ENCODE measurements at regions not wholly inside any gene's neighbourhood (a gene's known extent, or its start where the extent isn't known, plus 50 kb on each side); places are given as distances from the start of the nearest gene placed in this dataset.

GRCh38 chr11:23704183-23704582 is 792.7 kb upstream of the LUZP2 start:
- H3K9ac ChIP-seq (ENCODE audit: low read length) = no peak overlapping the region
- DNase-seq = no peak
- H3K79me2 ChIP-seq (ENCODE audit: low read length) = no peaks in the 10 kb centered on the region
- no peaks in the 10 kb centered on the region for H3K9me2 ChIP-seq (replicated peaks; ENCODE audit: insufficient read depth, low read length)
- H3K36me3 ChIP-seq (replicated peaks; ENCODE audit: insufficient read depth, low read length) = no peaks in the 10 kb centered on the region
- H3K4me2 ChIP-seq (ENCODE audit: low read depth, low read length) = no peak overlapping the region
- no peaks in the 10 kb centered on the region for H4K20me1 ChIP-seq (ENCODE audit: insufficient read depth, low read length)
- no peaks in the 10 kb centered on the region for H3K4me1 ChIP-seq (ENCODE audit: low read length)
- no peak overlapping the region for H3K4me3 ChIP-seq (ENCODE audit: low read length)
- no peaks in the 10 kb centered on the region for H3F3A ChIP-seq (ENCODE audit: insufficient read depth, low read length)
- TF ChIP-seq EZH2phosphoT487 (IDR thresholded peaks at IDR 0.05; ENCODE audit: low read length) = no peak
- no peak for TF ChIP-seq CTCF (IDR thresholded peaks at IDR 0.05; ENCODE audit: low read length)
- TF ChIP-seq EZH2 (optimal IDR thresholded peaks at IDR 0.05; ENCODE audit: low read depth, low read length) = no peak
- no peaks in the 10 kb centered on the region for H3K27me3 ChIP-seq (replicated peaks; ENCODE audit: insufficient read depth, low read length)
- no peak overlapping the region for H3K27ac ChIP-seq (ENCODE audit: low read length)
- no peak overlapping the region for H2AFZ ChIP-seq (ENCODE audit: low read length)
- no peaks in the 10 kb centered on the region for H3K9me3 ChIP-seq (replicated peaks; ENCODE audit: insufficient read depth, low read length)

- TF ChIP-seq CTCF (IDR thresholded peaks at IDR 0.05; ENCODE audit: low read length) (no peak), EZH2phosphoT487 (IDR thresholded peaks at IDR 0.05; ENCODE audit: low read length) (no peak), EZH2 (optimal IDR thresholded peaks at IDR 0.05; ENCODE audit: low read depth, low read length) (no peak)
- Histone ChIP-seq H3K4me1 (ENCODE audit: low read length) (no peaks in the 10 kb centered on the region), H3K36me3 (replicated peaks; ENCODE audit: insufficient read depth, low read length) (no peaks in the 10 kb centered on the region), H3K9ac (ENCODE audit: low read length) (no peak overlapping the region), H3K9me2 (replicated peaks; ENCODE audit: insufficient read depth, low read length) (no peaks in the 10 kb centered on the region), H3K27me3 (replicated peaks; ENCODE audit: insufficient read depth, low read length) (no peaks in the 10 kb centered on the region), H4K20me1 (ENCODE audit: insufficient read depth, low read length) (no peaks in the 10 kb centered on the region), H3K79me2 (ENCODE audit: low read length) (no peaks in the 10 kb centered on the region), H3K4me2 (ENCODE audit: low read depth, low read length) (no peak overlapping the region), H3K9me3 (replicated peaks; ENCODE audit: insufficient read depth, low read length) (no peaks in the 10 kb centered on the region), H3K4me3 (ENCODE audit: low read length) (no peak overlapping the region), H3F3A (ENCODE audit: insufficient read depth, low read length) (no peaks in the 10 kb centered on the region), H3K27ac (ENCODE audit: low read length) (no peak overlapping the region), H2AFZ (ENCODE audit: low read length) (no peak overlapping the region)
- DNase-seq = no peak
Observed at GRCh38 chr11:23711981-23712380, 784.9 kb upstream of the LUZP2 start.

GRCh38 chr11:23719016-23719415 is 777.8 kb upstream of the LUZP2 start:
- H4K20me1 ChIP-seq (ENCODE audit: insufficient read depth, low read length) = no peaks in the 10 kb centered on the region

More at GRCh38 chr11:23719016-23719415, 777.8 kb upstream of the LUZP2 start:
- 0 out of 2 replicates have a peak, but pooled peaks cover 7% of the 10 kb centered on the region for H3F3A ChIP-seq (ENCODE audit: insufficient read depth, low read length)
- H3K4me1 ChIP-seq (ENCODE audit: low read length) = peaks cover 4% of the 10 kb centered on the region
- H3K9ac ChIP-seq (ENCODE audit: low read length) = no peak overlapping the region
- no peaks in the 10 kb centered on the region for H3K79me2 ChIP-seq (ENCODE audit: low read length)
- no peak overlapping the region for H2AFZ ChIP-seq (ENCODE audit: low read length)
- no peak overlapping the region for H3K4me2 ChIP-seq (ENCODE audit: low read depth, low read length)
- no peak overlapping the region for H3K4me3 ChIP-seq (ENCODE audit: low read length)
- H3K9me3 ChIP-seq (replicated peaks; ENCODE audit: insufficient read depth, low read length) = no peaks in the 10 kb centered on the region
- H3K9me2 ChIP-seq (replicated peaks; ENCODE audit: insufficient read depth, low read length) = no peaks in the 10 kb centered on the region
- DNase-seq = no peak
- H3K27ac ChIP-seq (ENCODE audit: low read length) = no peak overlapping the region
- no peaks in the 10 kb centered on the region for H3K27me3 ChIP-seq (replicated peaks; ENCODE audit: insufficient read depth, low read length)
- TF ChIP-seq EZH2 (optimal IDR thresholded peaks at IDR 0.05; ENCODE audit: low read depth, low read length) = no peak
- no peak for TF ChIP-seq EZH2phosphoT487 (IDR thresholded peaks at IDR 0.05; ENCODE audit: low read length)
- TF ChIP-seq CTCF (IDR thresholded peaks at IDR 0.05; ENCODE audit: low read length) = no peak
- H3K36me3 ChIP-seq (replicated peaks; ENCODE audit: insufficient read depth, low read length) = no peaks in the 10 kb centered on the region

Measured in MM.1S (cell line).